ENCODE measurements at regions not wholly inside any gene's neighbourhood (a gene's known extent, or its start where the extent isn't known, plus 50 kb on each side); places are given as distances from the start of the nearest gene placed in this dataset.

- TF ChIP-seq CREB1 (IDR thresholded peaks at IDR 0.05; ENCODE audit: low read depth) (no peak), TAF1 (IDR thresholded peaks at IDR 0.05; ENCODE audit: low read depth) (no peak), YY1 (IDR thresholded peaks at IDR 0.05; ENCODE audit: low read depth) (no peak), TEAD4 (IDR thresholded peaks at IDR 0.05) (no peak), NFIC (IDR thresholded peaks at IDR 0.05) (no peak), RAD21 (IDR thresholded peaks at IDR 0.05; ENCODE audit: low read depth) (no peak), FOXM1 (IDR thresholded peaks at IDR 0.05; ENCODE audit: borderline replicate concordance, low read depth) (no peak), EP300 (IDR thresholded peaks at IDR 0.05; ENCODE audit: borderline replicate concordance) (no peak), MAX (IDR thresholded peaks at IDR 0.05) (no peak), EGR1 (IDR thresholded peaks at IDR 0.05) (no peak), TCF12 (IDR thresholded peaks at IDR 0.05; ENCODE audit: low read depth) (no peak), REST (IDR thresholded peaks at IDR 0.05; ENCODE audit: low read depth) (no peak), CEBPB (IDR thresholded peaks at IDR 0.05) (no peak), ZBTB7A (IDR thresholded peaks at IDR 0.05; ENCODE audit: low read depth) (no peak), USF1 (IDR thresholded peaks at IDR 0.05) (no peak)
Measured at GRCh38 chr12:127885954-127886750, 380.8 kb upstream of the TMEM132C start.

GRCh38 chr12:127886827-127887226 is 380.1 kb upstream of the TMEM132C start:
- TF ChIP-seq REST (IDR thresholded peaks at IDR 0.05; ENCODE audit: low read depth): no peak
- TF ChIP-seq MAX (IDR thresholded peaks at IDR 0.05): no peak
- TF ChIP-seq ZBTB7A (IDR thresholded peaks at IDR 0.05; ENCODE audit: low read depth): no peak
- no peak for TF ChIP-seq TCF12 (IDR thresholded peaks at IDR 0.05; ENCODE audit: low read depth)
- TF ChIP-seq EGR1 (IDR thresholded peaks at IDR 0.05): no peak
- TF ChIP-seq NFIC (IDR thresholded peaks at IDR 0.05): no peak
- TF ChIP-seq USF1 (IDR thresholded peaks at IDR 0.05): no peak
- TF ChIP-seq FOXM1 (IDR thresholded peaks at IDR 0.05; ENCODE audit: borderline replicate concordance, low read depth): no peak

- TF ChIP-seq YY1 (IDR thresholded peaks at IDR 0.05; ENCODE audit: low read depth): no peak
- TF ChIP-seq NFIC (IDR thresholded peaks at IDR 0.05): no peak
- no peak for TF ChIP-seq CREB1 (IDR thresholded peaks at IDR 0.05; ENCODE audit: low read depth)
Measured at GRCh38 chr12:127888943-127889719, 377.8 kb upstream of the TMEM132C start.

GRCh38 chr12:127893895-127894609 is 372.9 kb upstream of the TMEM132C start:
- TF ChIP-seq YY1 (IDR thresholded peaks at IDR 0.05; ENCODE audit: low read depth) (no peak), EP300 (IDR thresholded peaks at IDR 0.05; ENCODE audit: borderline replicate concordance) (no peak), FOXM1 (IDR thresholded peaks at IDR 0.05; ENCODE audit: borderline replicate concordance, low read depth) (no peak), TCF12 (IDR thresholded peaks at IDR 0.05; ENCODE audit: low read depth) (no peak), TEAD4 (IDR thresholded peaks at IDR 0.05) (no peak), CREB1 (IDR thresholded peaks at IDR 0.05; ENCODE audit: low read depth) (no peak), NFIC (IDR thresholded peaks at IDR 0.05) (no peak), MAX (IDR thresholded peaks at IDR 0.05) (no peak), EGR1 (IDR thresholded peaks at IDR 0.05) (no peak), CEBPB (IDR thresholded peaks at IDR 0.05) (no peak), TAF1 (IDR thresholded peaks at IDR 0.05; ENCODE audit: low read depth) (no peak), RAD21 (IDR thresholded peaks at IDR 0.05; ENCODE audit: low read depth) (no peak), ZBTB7A (IDR thresholded peaks at IDR 0.05; ENCODE audit: low read depth) (no peak), USF1 (IDR thresholded peaks at IDR 0.05) (no peak)
